ENCODE measurements at regions not wholly inside any gene's neighbourhood (a gene's known extent, or its start where the extent isn't known, plus 50 kb on each side); places are given as distances from the start of the nearest gene placed in this dataset.

DNA sequence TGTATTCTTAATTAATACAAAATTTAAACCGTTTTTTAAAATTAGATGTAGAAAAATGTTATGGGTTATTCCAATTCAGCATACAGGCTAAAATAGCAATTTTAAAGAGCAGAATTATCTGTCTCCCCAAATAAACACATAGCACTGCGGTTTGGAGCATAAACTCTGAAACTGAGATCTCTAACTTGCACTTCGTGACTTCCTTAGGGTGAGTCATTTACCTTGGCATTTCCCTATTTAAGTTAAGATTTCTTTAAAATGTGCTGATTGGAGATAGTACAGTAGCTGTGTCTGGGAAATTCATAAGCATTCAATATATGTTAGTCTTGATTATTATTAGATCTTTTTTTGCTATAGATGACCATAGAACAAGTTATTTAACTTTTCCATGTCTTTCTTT, 143.8 kb downstream of the KDM5D start:
- ChIA-PET POLR2A (no interaction called here), CTCF (no interaction called here)
- DNase-seq = no peak
- H3K36me3 ChIP-seq (replicated peaks in 1 of 2; ENCODE audit: control extremely low read depth in 1 of 2, control insufficient read depth in 1 of 2, extremely low read depth in 1 of 2, insufficient read depth in 2 of 2, low read length in 1 of 2) = peaks cover 0 to 6% of the 10 kb centered on the region in 2 experiments
- H3K9me3 Mint-ChIP-seq (ENCODE audit: insufficient read depth) = no peaks in the 10 kb centered on the region
- no peaks in the 10 kb centered on the region for H3K27me3 Mint-ChIP-seq
- no peak for ATAC-seq (ENCODE audit: low read depth)
- no peak for TF ChIP-seq EZH2 (IDR thresholded peaks at IDR 0.05; ENCODE audit: borderline replicate concordance, insufficient read depth, low read depth, low read length, poor library complexity, severe bottlenecking)
- TF ChIP-seq, protein P1, sequence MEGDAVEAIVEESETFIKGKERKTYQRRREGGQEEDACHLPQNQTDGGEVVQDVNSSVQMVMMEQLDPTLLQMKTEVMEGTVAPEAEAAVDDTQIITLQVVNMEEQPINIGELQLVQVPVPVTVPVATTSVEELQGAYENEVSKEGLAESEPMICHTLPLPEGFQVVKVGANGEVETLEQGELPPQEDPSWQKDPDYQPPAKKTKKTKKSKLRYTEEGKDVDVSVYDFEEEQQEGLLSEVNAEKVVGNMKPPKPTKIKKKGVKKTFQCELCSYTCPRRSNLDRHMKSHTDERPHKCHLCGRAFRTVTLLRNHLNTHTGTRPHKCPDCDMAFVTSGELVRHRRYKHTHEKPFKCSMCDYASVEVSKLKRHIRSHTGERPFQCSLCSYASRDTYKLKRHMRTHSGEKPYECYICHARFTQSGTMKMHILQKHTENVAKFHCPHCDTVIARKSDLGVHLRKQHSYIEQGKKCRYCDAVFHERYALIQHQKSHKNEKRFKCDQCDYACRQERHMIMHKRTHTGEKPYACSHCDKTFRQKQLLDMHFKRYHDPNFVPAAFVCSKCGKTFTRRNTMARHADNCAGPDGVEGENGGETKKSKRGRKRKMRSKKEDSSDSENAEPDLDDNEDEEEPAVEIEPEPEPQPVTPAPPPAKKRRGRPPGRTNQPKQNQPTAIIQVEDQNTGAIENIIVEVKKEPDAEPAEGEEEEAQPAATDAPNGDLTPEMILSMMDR (IDR thresholded peaks at IDR 0.05) = no peak
- intact Hi-C loops (cut with micrococcal nuclease) = no loop called here
- H3K27ac ChIP-seq (ENCODE audit: low read length in 2 of 2) = no peak overlapping the region
- peaks cover 14% of the 10 kb centered on the region for H3K4me1 Mint-ChIP-seq
- no CpG with 5 or more reads among the region's 3 CpGs for WGBS (ENCODE audit: insufficient coverage)
- no peak overlapping the region for H3K27ac Mint-ChIP-seq
- no peaks in the 10 kb centered on the region for H4K20me1 ChIP-seq (ENCODE audit: control insufficient read depth, insufficient read depth, low read length, poor library complexity, severe bottlenecking)
- no peak overlapping the region for H3K4me2 ChIP-seq (replicated peaks; ENCODE audit: low read depth, low read length, poor library complexity, severe bottlenecking)
- no peaks in the 10 kb centered on the region for H3K79me2 ChIP-seq (ENCODE audit: control insufficient read depth, insufficient read depth, low read length)
- no peak overlapping the region for H3K4me3 ChIP-seq (ENCODE audit: control extremely low read depth in 1 of 5, extremely low read depth in 1 of 5, insufficient read depth in 1 of 5, low read depth in 2 of 5, low read length in 4 of 5)
- H3K27me3 ChIP-seq (replicated peaks in 1 of 4; ENCODE audit: control extremely low read depth in 1 of 4, control insufficient read depth in 3 of 4, insufficient read depth in 4 of 4, low read length in 3 of 4) = no peaks in the 10 kb centered on the region
- no peak overlapping the region for H2AFZ ChIP-seq (ENCODE audit: insufficient read depth, low read depth, low read length, poor library complexity, severe bottlenecking)
- no peak overlapping the region for H3K4me3 Mint-ChIP-seq
- no peaks in the 10 kb centered on the region for H3K4me1 ChIP-seq (ENCODE audit: control insufficient read depth in 2 of 2, insufficient read depth in 2 of 2, low read length in 2 of 2)
- H3K9ac ChIP-seq (ENCODE audit: low read length) = no peak overlapping the region
- no peaks in the 10 kb centered on the region for H3K9me3 ChIP-seq (ENCODE audit: control extremely low read depth in 1 of 3, control insufficient read depth in 2 of 3, insufficient read depth in 1 of 3, low read length in 2 of 3)

DNA sequence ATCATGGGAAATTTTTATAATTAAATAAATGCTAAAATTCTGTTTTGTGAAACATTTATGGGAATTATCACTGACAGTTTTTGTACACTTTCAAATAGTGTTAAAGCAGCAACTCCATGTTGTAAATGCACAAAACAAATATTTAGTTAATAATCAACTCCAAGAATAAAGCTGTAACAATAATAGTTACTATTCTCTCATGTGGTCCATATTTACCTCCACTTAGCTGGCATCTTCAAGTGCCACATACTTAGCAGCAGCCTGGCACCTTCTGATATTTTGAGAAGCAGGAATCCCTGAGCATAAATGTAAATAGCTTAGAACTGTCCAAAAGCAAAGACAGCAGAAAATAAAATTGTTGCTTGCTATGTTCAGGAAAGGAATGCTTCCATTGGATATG, 154.3 kb downstream of the KDM5D start:
- Mint-ChIP-seq H3K27ac (no peak overlapping the region), H3K9me3 (ENCODE audit: insufficient read depth) (no peaks in the 10 kb centered on the region), H3K4me3 (no peak overlapping the region), H3K27me3 (no peaks in the 10 kb centered on the region), H3K4me1 (no peaks in the 10 kb centered on the region)
- intact Hi-C loops (cut with micrococcal nuclease) = no loop called here
- H3K9me3 ChIP-seq (ENCODE audit: control extremely low read depth in 1 of 3, control insufficient read depth in 2 of 3, insufficient read depth in 1 of 3, low read length in 2 of 3) = no peaks in the 10 kb centered on the region
- H3K36me3 ChIP-seq (replicated peaks in 1 of 2; ENCODE audit: control extremely low read depth in 1 of 2, control insufficient read depth in 1 of 2, extremely low read depth in 1 of 2, insufficient read depth in 2 of 2, low read length in 1 of 2) = peaks cover 0 to 24% of the 10 kb centered on the region in 2 experiments
- no peak overlapping the region for H3K9ac ChIP-seq (ENCODE audit: low read length)
- H2AFZ ChIP-seq (ENCODE audit: insufficient read depth, low read depth, low read length, poor library complexity, severe bottlenecking) = no peak overlapping the region
- H3K4me3 ChIP-seq (ENCODE audit: control extremely low read depth in 1 of 5, extremely low read depth in 1 of 5, insufficient read depth in 1 of 5, low read depth in 2 of 5, low read length in 4 of 5) = no peak overlapping the region
- H3K27ac ChIP-seq (ENCODE audit: low read length in 2 of 2) = no peak overlapping the region
- ATAC-seq (ENCODE audit: low read depth) (no peak), DNase-seq (no peak)
- no peak for TF ChIP-seq EZH2 (IDR thresholded peaks at IDR 0.05; ENCODE audit: borderline replicate concordance, insufficient read depth, low read depth, low read length, poor library complexity, severe bottlenecking)
- TF ChIP-seq, protein P1 (IDR thresholded peaks at IDR 0.05) = no peak
- no peaks in the 10 kb centered on the region for H3K79me2 ChIP-seq (ENCODE audit: control insufficient read depth, insufficient read depth, low read length)
- POLR2A ChIA-PET = no interaction called here
- H3K4me2 ChIP-seq (replicated peaks; ENCODE audit: low read depth, low read length, poor library complexity, severe bottlenecking) = no peak overlapping the region
- no peaks in the 10 kb centered on the region for H4K20me1 ChIP-seq (ENCODE audit: control insufficient read depth, insufficient read depth, low read length, poor library complexity, severe bottlenecking)
- H3K4me1 ChIP-seq (ENCODE audit: control insufficient read depth in 2 of 2, insufficient read depth in 2 of 2, low read length in 2 of 2) = no peaks in the 10 kb centered on the region
- H3K27me3 ChIP-seq (replicated peaks in 1 of 4; ENCODE audit: control extremely low read depth in 1 of 4, control insufficient read depth in 3 of 4, insufficient read depth in 4 of 4, low read length in 3 of 4) = no peaks in the 10 kb centered on the region
- CTCF ChIA-PET = no interaction called here
